SK-N-SH (cell line): ENCODE measurements at regions not wholly inside any gene's neighbourhood (a gene's known extent, or its start where the extent isn't known, plus 50 kb on each side); places are given as distances from the start of the nearest gene placed in this dataset.

Experiments
- CTCF ChIA-PET: fragments of 300-600, 350-600 bp; formaldehyde crosslinking; extraction: SDS; loops from one replicate; lab custom pipeline; 2021; lab: Yijun Ruan, JAX
- POLR2A ChIA-PET: fragments of 350-600 bp; sonication (Branson Sonifier 250); formaldehyde crosslinking; extraction: SDS; loops from one replicate; lab custom pipeline; 2020; ENCODE audit warnings: antibody characterized with exemption, inconsistent platforms; lab: Yijun Ruan, JAX
- DNase-seq: peaks from one replicate; pipeline ENCODE4 v3.0.0; 2012
- H2AFZ ChIP-seq: fragments of 200-600 bp; sonication (generic); 2 replicates; pipeline ENCODE4 v1.8.1; 2016; ENCODE audit warnings: antibody characterized with exemption, mild to moderate bottlenecking, low read depth
- H3F3A ChIP-seq: fragments of 200-600 bp; sonication (generic); replicated peaks from 2 replicates; pipeline ENCODE3; 2016; ENCODE audit warnings: antibody characterized with exemption, mild to moderate bottlenecking; ENCODE audit not compliant: insufficient read depth
- H3K27ac ChIP-seq, 2 experiments: fragments of 200-500 bp in 1 of 2; fragments of 200-600 bp in 1 of 2; sonication (Bioruptor generic) in 1 of 2; sonication (generic), shearing (Covaris generic) in 1 of 2; 2 replicates each; pipeline versions ENCODE4 v1.5.1 to v1.6.1; 2014 to 2016; ENCODE audit warnings: low read depth in 2 of 2, inconsistent platforms in 1 of 2, low read length in 1 of 2, mild to moderate bottlenecking in 1 of 2, mixed read lengths in 1 of 2
- H3K27me3 ChIP-seq: fragments of 200-600 bp; sonication (generic), shearing (Covaris generic); 2 replicates; pipeline ENCODE4 v1.6.1; 2016; ENCODE audit warnings: mixed run types; ENCODE audit not compliant: insufficient read depth
- H3K36me3 ChIP-seq, 2 experiments: fragments of 200-500 bp in 1 of 2; fragments of 200-600 bp in 1 of 2; sonication (Bioruptor generic) in 1 of 2; sonication (generic) in 1 of 2; replicated peaks in 1 of 2; 2 replicates each; pipeline versions ENCODE3 to v1.5.1; 2014 to 2016; ENCODE audit warnings: low read length in 1 of 2, mild to moderate bottlenecking in 1 of 2; ENCODE audit not compliant: insufficient read depth in 2 of 2, control insufficient read depth in 1 of 2
- H3K4me1 ChIP-seq, 2 experiments: fragments of 200-500 bp in 1 of 2; fragments of 200-600 bp in 1 of 2; sonication (Bioruptor generic) in 1 of 2; sonication (generic), shearing (Covaris generic) in 1 of 2; 2 replicates each; pipeline versions ENCODE4 v1.5.1 to v1.6.1; 2014 to 2016; ENCODE audit warnings: low read depth in 1 of 2, low read length in 1 of 2, mixed run types in 1 of 2; ENCODE audit not compliant: insufficient read depth in 2 of 2, control insufficient read depth in 1 of 2
- H3K4me2 ChIP-seq: fragments of 200-600 bp; sonication (generic), shearing (Covaris generic); 2 replicates; pipeline ENCODE4 v1.6.1; 2017; ENCODE audit warnings: mixed run types
- H3K4me3 ChIP-seq, 2 experiments: fragments of 200-500 bp in 1 of 2; fragments of 200-600 bp in 1 of 2; sonication (Bioruptor generic) in 1 of 2; sonication (generic), shearing (Covaris generic) in 1 of 2; 2 replicates each; pipeline versions ENCODE4 v1.5.1 to v1.8.1; 2014 to 2016; ENCODE audit warnings: low read depth in 2 of 2, inconsistent platforms in 1 of 2, low read length in 1 of 2, mild to moderate bottlenecking in 1 of 2, mixed read lengths in 1 of 2, moderate library complexity in 1 of 2
- H3K79me2 ChIP-seq: fragments of 200-600 bp; sonication (generic); 2 replicates; pipeline ENCODE4 v1.8.1; 2017; ENCODE audit warnings: mild to moderate bottlenecking; ENCODE audit not compliant: insufficient read depth
- H3K9ac ChIP-seq: fragments of 200-600 bp; sonication (generic); 2 replicates; pipeline ENCODE4 v1.6.1; 2017; ENCODE audit warnings: mixed run types
- H3K9me2 ChIP-seq: fragments of 200-600 bp; sonication (generic); 2 replicates; pipeline ENCODE4 v1.6.1; 2017; ENCODE audit warnings: mixed run types
- H3K9me3 ChIP-seq: fragments of 200-600 bp; sonication (generic); 2 replicates; pipeline ENCODE4 v1.6.1; 2017; ENCODE audit warnings: mixed run types, mild to moderate bottlenecking, moderate library complexity
- H4K20me1 ChIP-seq: fragments of 200-600 bp; sonication (generic); 2 replicates; pipeline ENCODE4 v1.6.1; 2017; ENCODE audit warnings: mild to moderate bottlenecking, mixed run types; ENCODE audit not compliant: insufficient read depth
- ELF1 ChIP-seq: IDR thresholded peaks from 2 replicates; pipeline ENCODE4 v1.4.0; 2012
- EP300 ChIP-seq, 2 experiments: IDR thresholded peaks; 2 replicates each; pipeline versions ENCODE4 v1.4.0 to v1.6.1; 2012; ENCODE audit warnings: borderline replicate concordance in 1 of 2, low read depth in 1 of 2, low read length in 1 of 2
- EZH2phosphoT487 ChIP-seq: fragments of 200-600 bp; sonication (generic); IDR thresholded peaks from 2 replicates; pipeline ENCODE4 v1.6.1; 2017; ENCODE audit warnings: low read depth, mixed run types, mild to moderate bottlenecking, antibody characterized with exemption, moderate library complexity, borderline replicate concordance
- FOSL2 ChIP-seq: IDR thresholded peaks from 2 replicates; pipeline ENCODE4 v1.4.0; 2012; ENCODE audit warnings: low read depth, mild to moderate bottlenecking, moderate library complexity, borderline replicate concordance
- FOXJ3 ChIP-seq: sonication (generic); formaldehyde crosslinking; IDR thresholded peaks from 2 replicates; pipeline ENCODE4 v1.5.1; 2020; ENCODE audit warnings: mild to moderate bottlenecking, missing genetic modification reagents
- FOXM1 ChIP-seq: IDR thresholded peaks from 2 replicates; pipeline ENCODE4 v1.4.0; 2012; ENCODE audit warnings: low read depth, mild to moderate bottlenecking
- GABPA ChIP-seq: IDR thresholded peaks from 2 replicates; pipeline ENCODE4 v1.4.0; 2012; ENCODE audit warnings: low read depth, mild to moderate bottlenecking
- MEF2A ChIP-seq: IDR thresholded peaks from 2 replicates; pipeline ENCODE4 v1.4.0; 2012; ENCODE audit warnings: low read depth, borderline replicate concordance
- POLR2AphosphoS5 ChIP-seq: IDR thresholded peaks from 2 replicates; pipeline ENCODE4 v1.6.1; 2012; ENCODE audit warnings: low read depth, low read length
- RCOR1 ChIP-seq: fragments of 150-350 bp; IDR thresholded peaks from 2 replicates; pipeline ENCODE4 v1.6.1; 2017; ENCODE audit warnings: antibody characterized with exemption, low read length
- RFX5 ChIP-seq: IDR thresholded peaks from 2 replicates; pipeline ENCODE4 v1.6.1; 2012; ENCODE audit warnings: mild to moderate bottlenecking, improper control_type of control experiment, low read length
- SIN3A ChIP-seq: IDR thresholded peaks from 2 replicates; pipeline ENCODE4 v1.6.1; 2012; ENCODE audit warnings: low read depth, mild to moderate bottlenecking, low read length, moderate library complexity, borderline replicate concordance
- TAF1 ChIP-seq: IDR thresholded peaks from 2 replicates; pipeline ENCODE4 v1.6.1; 2012; ENCODE audit warnings: low read depth, mild to moderate bottlenecking, low read length, moderate library complexity, borderline replicate concordance
- USF2 ChIP-seq: fragments of 150-350 bp; IDR thresholded peaks from 2 replicates; pipeline ENCODE4 v1.6.1; 2017; ENCODE audit warnings: antibody characterized with exemption, low read length, low read depth, borderline replicate concordance
- YY1 ChIP-seq: IDR thresholded peaks from 2 replicates; pipeline ENCODE4 v1.4.0; 2012; ENCODE audit warnings: low read depth, mild to moderate bottlenecking
- WGBS: methylation state at CpG from one replicate; pipeline ENCODE4 v1.1.6; 2017; ENCODE audit warnings: low lambda C conversion rate; 5-methylcytosine and 5-hydroxymethylcytosine counted together
- TF ChIP-seq, protein P1 (sequence below): IDR thresholded peaks from 2 replicates; pipeline ENCODE4 v1.4.0; 2012; ENCODE audit warnings: low read depth
- TF ChIP-seq, protein P2 (sequence below): IDR thresholded peaks from 2 replicates; pipeline ENCODE4 v1.4.0; 2012; ENCODE audit warnings: low read depth, borderline replicate concordance

DNA sequence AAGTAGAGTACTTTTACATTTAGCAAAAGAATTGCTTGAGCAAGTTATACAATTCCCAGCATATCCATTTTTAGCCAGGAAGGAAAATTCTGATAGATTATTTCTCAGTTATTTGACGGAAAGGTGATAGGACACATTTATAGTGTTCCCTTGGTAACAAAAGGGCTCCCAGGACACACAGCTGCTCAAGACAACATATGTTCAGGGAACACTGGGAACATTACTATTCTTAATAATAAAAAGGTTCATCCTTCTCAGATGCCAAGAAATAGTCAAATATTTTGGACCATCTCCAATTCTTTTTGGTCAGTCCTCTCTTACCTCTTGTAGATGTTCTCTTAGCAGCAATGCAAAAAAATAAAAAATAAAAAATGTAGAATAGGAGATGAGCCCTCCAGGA, 66.8 kb upstream of the SMAD1 start:
- DNase-seq = no peak
- Histone ChIP-seq H3K9me3 (no peaks in the 10 kb centered on the region), H3K36me3 (no peaks in the 10 kb centered on the region), H3K9me2 (no peaks in the 10 kb centered on the region), H3F3A (no peaks in the 10 kb centered on the region), H2AFZ (no peak overlapping the region), H3K4me2 (no peak overlapping the region), H3K4me1 (no peaks in the 10 kb centered on the region), H3K27me3 (no peaks in the 10 kb centered on the region), H3K9ac (no peak overlapping the region), H3K27ac (no peak overlapping the region), H4K20me1 (no peaks in the 10 kb centered on the region)
- CTCF ChIA-PET = no interaction called here
- 74% methylated on average over 1 of the region's 1 CpG for WGBS
- TF ChIP-seq GABPA = no peak
- TF ChIP-seq, protein P1, sequence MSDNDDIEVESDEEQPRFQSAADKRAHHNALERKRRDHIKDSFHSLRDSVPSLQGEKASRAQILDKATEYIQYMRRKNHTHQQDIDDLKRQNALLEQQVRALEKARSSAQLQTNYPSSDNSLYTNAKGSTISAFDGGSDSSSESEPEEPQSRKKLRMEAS = no peak
- TF ChIP-seq MEF2A = no peak
- no peak for TF ChIP-seq RCOR1
- no peak for TF ChIP-seq POLR2AphosphoS5
- TF ChIP-seq FOXM1 = no peak
- no peak for TF ChIP-seq SIN3A
- no peak for TF ChIP-seq YY1
- TF ChIP-seq, all 33 proteins: peak for 0
- H3K4me3 ChIP-seq = no peak overlapping the region
- H3K79me2 ChIP-seq = no peaks in the 10 kb centered on the region
- POLR2A ChIA-PET = no interaction called here

DNA sequence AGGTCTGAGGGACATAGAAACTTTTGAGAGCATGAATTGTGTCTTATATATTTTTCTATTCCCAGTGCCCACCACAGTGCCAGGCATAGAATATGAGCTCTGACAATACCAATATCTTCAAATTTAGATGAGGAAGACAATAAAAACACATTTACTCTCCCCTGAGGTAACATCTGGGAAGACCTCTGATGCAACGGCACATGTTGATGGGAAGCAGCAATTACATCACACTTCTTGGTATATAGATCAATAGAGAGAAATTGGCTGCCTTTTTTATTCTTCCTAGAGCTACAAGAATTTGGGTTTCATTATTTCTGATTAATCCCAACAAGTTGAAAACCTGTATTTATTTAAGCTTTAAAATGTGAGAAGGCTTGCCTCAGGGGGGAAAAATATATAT, 67.4 kb upstream of the SMAD1 start:
- no peaks in the 10 kb centered on the region for H3K79me2 ChIP-seq
- no peak overlapping the region for H3K4me2 ChIP-seq
- no peaks in the 10 kb centered on the region for H3K36me3 ChIP-seq
- 33% methylated on average over 1 of the region's 1 CpG for WGBS
- TF ChIP-seq GABPA = no peak
- no peak for TF ChIP-seq FOSL2
- no peak for TF ChIP-seq EZH2phosphoT487
- TF ChIP-seq TAF1 = no peak
- no peak for TF ChIP-seq FOXJ3 (CRISPR knock-in tag)
- TF ChIP-seq ELF1 = no peak
- no peak for TF ChIP-seq RFX5
- TF ChIP-seq USF2 = no peak
- TF ChIP-seq, protein P2, sequence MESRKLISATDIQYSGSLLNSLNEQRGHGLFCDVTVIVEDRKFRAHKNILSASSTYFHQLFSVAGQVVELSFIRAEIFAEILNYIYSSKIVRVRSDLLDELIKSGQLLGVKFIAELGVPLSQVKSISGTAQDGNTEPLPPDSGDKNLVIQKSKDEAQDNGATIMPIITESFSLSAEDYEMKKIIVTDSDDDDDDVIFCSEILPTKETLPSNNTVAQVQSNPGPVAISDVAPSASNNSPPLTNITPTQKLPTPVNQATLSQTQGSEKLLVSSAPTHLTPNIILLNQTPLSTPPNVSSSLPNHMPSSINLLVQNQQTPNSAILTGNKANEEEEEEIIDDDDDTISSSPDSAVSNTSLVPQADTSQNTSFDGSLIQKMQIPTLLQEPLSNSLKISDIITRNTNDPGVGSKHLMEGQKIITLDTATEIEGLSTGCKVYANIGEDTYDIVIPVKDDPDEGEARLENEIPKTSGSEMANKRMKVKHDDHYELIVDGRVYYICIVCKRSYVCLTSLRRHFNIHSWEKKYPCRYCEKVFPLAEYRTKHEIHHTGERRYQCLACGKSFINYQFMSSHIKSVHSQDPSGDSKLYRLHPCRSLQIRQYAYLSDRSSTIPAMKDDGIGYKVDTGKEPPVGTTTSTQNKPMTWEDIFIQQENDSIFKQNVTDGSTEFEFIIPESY = no peak
- no peak for TF ChIP-seq EP300 (IDR thresholded peaks at IDR 0.05; ENCODE audit: borderline replicate concordance in 1 of 2, low read depth in 1 of 2, low read length in 1 of 2)
- TF ChIP-seq, all 33 proteins: peak for 0
- no peaks in the 10 kb centered on the region for H3F3A ChIP-seq
- H3K9me2 ChIP-seq = no peaks in the 10 kb centered on the region
- no peak overlapping the region for H3K27ac ChIP-seq
- no peaks in the 10 kb centered on the region for H3K9me3 ChIP-seq
- no peak overlapping the region for H2AFZ ChIP-seq
- no peaks in the 10 kb centered on the region for H4K20me1 ChIP-seq
- H3K4me3 ChIP-seq = no peak overlapping the region
- H3K4me1 ChIP-seq = no peaks in the 10 kb centered on the region
- no peaks in the 10 kb centered on the region for H3K27me3 ChIP-seq
- ChIA-PET CTCF (interaction anchor here (1.1 kb wide), 1 partner anchor 10 kb away, joined by 3 read pairs; no protein-coding TSS in a partner anchor), POLR2A (no interaction called here)
- DNase-seq = no peak
- no peak overlapping the region for H3K9ac ChIP-seq
